ENCODE measurements at regions not wholly inside any gene's neighbourhood (a gene's known extent, or its start where the extent isn't known, plus 50 kb on each side); places are given as distances from the start of the nearest gene placed in this dataset.

GRCh38 chr6:67538032-67538431, 1097.0 kb upstream of the ADGRB3 start:
- Histone ChIP-seq H3K4me1 (replicated peaks; ENCODE audit: insufficient read depth) (no peaks in the 10 kb centered on the region), H4K20me1 (ENCODE audit: insufficient read depth) (no peaks in the 10 kb centered on the region), H3K79me2 (ENCODE audit: low read depth) (no peaks in the 10 kb centered on the region), H3K27ac (no peak overlapping the region), H3K36me3 (ENCODE audit: low read depth) (no peaks in the 10 kb centered on the region), H3K9me2 (ENCODE audit: insufficient read depth) (no peaks in the 10 kb centered on the region), H3K4me3 (no peak overlapping the region), H3F3A (ENCODE audit: insufficient read depth, low read depth) (no peaks in the 10 kb centered on the region), H3K4me2 (no peak overlapping the region), H3K9me3 (ENCODE audit: insufficient read depth, low read depth) (no peaks in the 10 kb centered on the region), H2AFZ (no peak overlapping the region), H3K27me3 (ENCODE audit: insufficient read depth, low read depth) (no peaks in the 10 kb centered on the region)
- POLR2A ChIA-PET (ENCODE audit: unreplicated experiment): no interaction called here
- intact Hi-C loops (cut with micrococcal nuclease; ENCODE audit: unreplicated experiment): no loop called here
- CTCF ChIA-PET: no interaction called here
- DNase-seq: no peak
- no peak for TF ChIP-seq CTCF (conservative IDR thresholded peaks at IDR 0.05)
- no peak for TF ChIP-seq EZH2 (IDR thresholded peaks at IDR 0.05; ENCODE audit: low read depth)
- BruUV-seq (replicated peaks): no TSS peak

GRCh38 chr6:67535946-67536345, 1099.1 kb upstream of the ADGRB3 start:
- Histone ChIP-seq H3K4me1 (replicated peaks; ENCODE audit: insufficient read depth) (no peaks in the 10 kb centered on the region), H3K4me3 (no peak overlapping the region), H3K9me2 (ENCODE audit: insufficient read depth) (no peaks in the 10 kb centered on the region), H4K20me1 (ENCODE audit: insufficient read depth) (no peaks in the 10 kb centered on the region), H3F3A (ENCODE audit: insufficient read depth, low read depth) (no peaks in the 10 kb centered on the region), H3K79me2 (ENCODE audit: low read depth) (no peaks in the 10 kb centered on the region), H3K4me2 (no peak overlapping the region), H3K9me3 (ENCODE audit: insufficient read depth, low read depth) (no peaks in the 10 kb centered on the region), H3K27me3 (ENCODE audit: insufficient read depth, low read depth) (no peaks in the 10 kb centered on the region), H3K27ac (no peak overlapping the region), H2AFZ (no peak overlapping the region), H3K36me3 (ENCODE audit: low read depth) (no peaks in the 10 kb centered on the region)
- intact Hi-C loops (cut with micrococcal nuclease; ENCODE audit: unreplicated experiment): no loop called here
- CTCF ChIA-PET: no interaction called here
- TF ChIP-seq EZH2 (IDR thresholded peaks at IDR 0.05; ENCODE audit: low read depth): no peak
- no peak for TF ChIP-seq CTCF (conservative IDR thresholded peaks at IDR 0.05)
- BruUV-seq (replicated peaks): no TSS peak
- no peak for DNase-seq
- POLR2A ChIA-PET (ENCODE audit: unreplicated experiment): no interaction called here

- Histone ChIP-seq H3F3A (ENCODE audit: insufficient read depth, low read depth) (no peaks in the 10 kb centered on the region), H3K27ac (no peak overlapping the region), H3K9me2 (ENCODE audit: insufficient read depth) (no peaks in the 10 kb centered on the region), H4K20me1 (ENCODE audit: insufficient read depth) (no peaks in the 10 kb centered on the region), H3K36me3 (ENCODE audit: low read depth) (no peaks in the 10 kb centered on the region), H3K9me3 (ENCODE audit: insufficient read depth, low read depth) (no peaks in the 10 kb centered on the region), H3K79me2 (ENCODE audit: low read depth) (no peaks in the 10 kb centered on the region), H2AFZ (no peak overlapping the region), H3K4me3 (no peak overlapping the region), H3K4me1 (replicated peaks; ENCODE audit: insufficient read depth) (no peaks in the 10 kb centered on the region), H3K4me2 (no peak overlapping the region), H3K27me3 (ENCODE audit: insufficient read depth, low read depth) (no peaks in the 10 kb centered on the region)
- DNase-seq: no peak
- POLR2A ChIA-PET (ENCODE audit: unreplicated experiment): no interaction called here
- intact Hi-C loops (cut with micrococcal nuclease; ENCODE audit: unreplicated experiment): no loop called here
- TF ChIP-seq CTCF (conservative IDR thresholded peaks at IDR 0.05): no peak
- TF ChIP-seq EZH2 (IDR thresholded peaks at IDR 0.05; ENCODE audit: low read depth): no peak
- CTCF ChIA-PET: no interaction called here
- no TSS peak for BruUV-seq (replicated peaks)
Measured at GRCh38 chr6:67506352-67506751, 1128.7 kb upstream of the ADGRB3 start.

Measured in PC-9 (cell line).